ENCODE measurements at regions not wholly inside any gene's neighbourhood (a gene's known extent, or its start where the extent isn't known, plus 50 kb on each side); places are given as distances from the start of the nearest gene placed in this dataset.

DNA sequence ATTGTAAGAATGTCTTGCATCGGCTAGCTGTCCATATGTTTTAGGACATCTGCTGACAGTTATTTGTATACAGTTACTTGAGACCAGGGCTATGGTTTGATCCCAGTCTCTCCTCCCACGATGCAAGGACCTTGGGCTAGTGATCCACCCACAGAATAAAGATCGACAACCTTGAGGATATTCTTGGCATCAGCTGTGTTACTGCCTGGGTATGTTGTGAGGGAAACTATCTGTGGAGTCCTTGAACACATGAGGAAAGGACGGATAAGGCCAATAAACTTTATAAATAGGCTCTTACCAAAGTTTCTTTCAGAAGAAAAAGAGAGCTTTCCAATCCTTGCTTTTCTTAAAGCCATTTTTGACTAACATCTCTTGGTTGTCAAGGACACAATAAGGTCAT is 70.8 kb upstream of the HEY2 start:
- no peak for DNase-seq
- H3K27me3 ChIP-seq, result no peaks in the 10 kb centered on the region
- no peak overlapping the region for H3K27ac ChIP-seq
- no peaks in the 10 kb centered on the region for H3K36me3 ChIP-seq
- no peak overlapping the region for H3K4me3 ChIP-seq
- H3K4me1 ChIP-seq, result no peaks in the 10 kb centered on the region
- no peaks in the 10 kb centered on the region; the same call in 1 of the 2 replicates for H3K9me3 ChIP-seq (replicated peaks)

DNA sequence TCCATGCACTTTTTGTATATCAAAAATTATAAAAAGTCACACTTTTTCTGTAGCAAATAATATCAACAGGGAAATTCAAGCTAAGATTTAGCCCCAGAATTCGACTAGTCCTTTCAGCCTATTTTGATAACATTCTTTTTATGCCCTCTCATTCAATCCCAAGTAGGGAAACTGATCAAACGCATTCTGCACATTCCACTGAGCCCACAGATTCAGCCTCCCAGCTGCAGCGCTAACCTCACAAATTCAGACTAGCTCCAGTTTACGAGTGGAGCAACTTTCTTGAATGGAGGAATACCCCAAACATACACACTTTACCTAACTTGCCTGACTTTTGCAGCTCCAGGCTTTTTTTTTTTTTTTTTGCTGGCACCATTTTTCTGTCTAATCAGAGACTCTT is 70.3 kb upstream of the HEY2 start:
- Histone ChIP-seq H3K4me3 (no peak overlapping the region), H3K27ac (no peak overlapping the region), H3K36me3 (no peaks in the 10 kb centered on the region), H3K9me3 (replicated peaks) (no peaks in the 10 kb centered on the region; the same call in 1 of the 2 replicates), H3K4me1 (no peaks in the 10 kb centered on the region), H3K27me3 (no peaks in the 10 kb centered on the region)
- no peak for DNase-seq

DNA sequence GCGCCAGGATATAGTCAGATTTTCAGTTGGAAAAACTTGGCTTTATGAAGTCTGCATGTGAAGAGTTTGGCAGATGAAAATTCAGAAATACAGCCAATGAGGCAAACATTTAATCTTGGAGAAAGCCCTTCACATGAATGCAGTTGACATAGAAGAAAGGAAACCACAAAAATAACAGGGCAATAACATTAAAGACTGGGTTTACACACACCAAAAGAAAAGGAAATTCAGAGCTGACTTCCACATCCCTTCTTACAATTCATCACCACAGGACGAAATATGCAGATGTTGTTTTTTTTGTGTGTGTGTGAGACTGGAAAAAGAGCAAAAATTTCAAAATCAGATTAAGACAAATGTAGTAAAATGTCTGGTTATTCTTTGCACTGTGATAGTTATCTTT is 69.8 kb upstream of the HEY2 start:
- Histone ChIP-seq H3K27ac (no peak overlapping the region), H3K4me3 (no peak overlapping the region), H3K4me1 (no peaks in the 10 kb centered on the region), H3K36me3 (no peaks in the 10 kb centered on the region), H3K9me3 (replicated peaks) (no peaks in the 10 kb centered on the region; the same call in 1 of the 2 replicates), H3K27me3 (no peaks in the 10 kb centered on the region)
- no peak for DNase-seq

DNA sequence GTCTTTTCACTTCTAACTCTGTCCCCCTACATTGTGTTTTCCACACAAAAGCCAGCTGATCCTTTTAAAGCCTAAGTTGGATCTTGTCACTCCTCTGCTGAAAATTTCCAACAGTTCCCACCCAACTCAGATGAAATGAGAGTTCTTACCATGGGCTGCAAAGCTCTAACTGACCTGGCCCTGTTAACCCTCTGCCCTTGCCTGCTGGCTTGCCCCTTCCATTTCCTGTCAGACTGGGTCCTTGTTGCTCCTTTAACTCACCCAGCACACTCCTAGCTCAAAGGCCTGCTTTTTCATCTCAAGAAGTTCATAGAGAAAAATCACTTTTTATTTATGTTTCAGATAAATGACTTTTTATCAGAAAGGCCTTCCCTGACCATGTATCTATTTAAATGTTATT is 66.5 kb upstream of the HEY2 start:
- Histone ChIP-seq H3K36me3 (no peaks in the 10 kb centered on the region), H3K27ac (no peak overlapping the region), H3K4me3 (no peak overlapping the region), H3K9me3 (replicated peaks) (no peaks in the 10 kb centered on the region; the same call in 1 of the 2 replicates), H3K4me1 (no peaks in the 10 kb centered on the region), H3K27me3 (no peaks in the 10 kb centered on the region)
- DNase-seq, result no peak

DNA sequence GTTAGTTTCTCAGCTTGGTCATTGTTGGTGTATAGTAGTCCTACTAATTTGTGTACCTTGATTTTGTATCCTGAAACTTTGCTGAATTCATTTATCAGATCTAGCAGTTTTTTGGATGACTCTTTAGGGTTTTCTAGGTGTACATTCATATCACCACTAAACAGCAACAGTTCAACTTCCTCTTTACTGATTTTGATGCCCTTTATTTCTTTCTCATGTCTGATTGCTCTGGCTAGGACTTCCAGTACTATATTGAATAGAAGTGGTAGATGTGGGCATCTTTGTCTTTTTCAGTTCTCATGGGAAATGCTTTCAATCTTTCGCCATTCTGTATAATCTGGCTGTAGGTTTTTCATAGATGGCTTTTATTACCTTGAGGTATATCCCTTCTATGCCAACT is 61.3 kb upstream of the HEY2 start:
- DNase-seq, result no peak
- no peaks in the 10 kb centered on the region for H3K9me3 ChIP-seq (replicated peaks)
- no peaks in the 10 kb centered on the region for H3K27me3 ChIP-seq
- H3K27ac ChIP-seq, result no peak overlapping the region
- no peak overlapping the region for H3K4me3 ChIP-seq
- H3K36me3 ChIP-seq, result no peaks in the 10 kb centered on the region
- H3K4me1 ChIP-seq, result no peaks in the 10 kb centered on the region

DNA sequence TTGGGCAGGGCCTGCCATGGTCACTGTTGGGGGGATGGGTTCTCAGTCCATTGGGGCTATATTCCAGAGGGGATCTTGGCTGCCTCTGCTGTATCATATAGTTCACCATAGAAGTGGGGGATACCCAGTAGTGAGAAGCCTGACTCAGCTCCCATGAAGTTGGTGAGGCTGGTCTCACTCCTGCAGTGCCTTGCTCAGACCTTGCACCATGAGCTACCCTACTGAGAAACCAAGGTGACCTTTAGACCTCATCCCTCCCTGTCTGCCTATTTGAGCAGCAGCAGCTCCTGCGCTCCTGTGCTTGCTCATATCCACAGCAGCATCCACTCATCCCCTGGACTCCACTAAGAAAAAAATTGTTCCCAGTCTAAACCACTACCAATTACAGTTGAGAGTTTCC is 56.0 kb upstream of the HEY2 start:
- Histone ChIP-seq H3K4me1 (no peaks in the 10 kb centered on the region), H3K9me3 (replicated peaks) (no peaks in the 10 kb centered on the region), H3K4me3 (no peak overlapping the region), H3K36me3 (no peaks in the 10 kb centered on the region), H3K27me3 (no peaks in the 10 kb centered on the region), H3K27ac (no peak overlapping the region)
- no peak for DNase-seq

DNA sequence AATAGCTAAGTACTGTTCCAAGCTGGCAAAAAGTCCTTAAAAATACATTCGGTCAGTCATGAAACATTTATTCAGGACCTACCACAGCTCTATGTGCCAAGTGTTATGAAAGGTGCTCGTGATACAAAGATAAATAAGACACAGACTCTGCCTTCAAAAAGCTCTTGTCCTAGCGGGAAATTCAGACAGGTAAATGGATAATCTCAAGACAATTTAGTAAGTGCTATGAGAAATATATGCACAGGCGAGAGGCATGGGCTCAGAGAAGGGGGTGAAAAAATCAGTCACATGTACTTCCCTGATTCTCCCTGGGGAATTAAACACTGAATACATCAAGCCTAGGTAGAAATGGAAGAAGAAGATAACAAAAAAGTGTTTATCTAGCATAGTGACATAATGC is 49.8 kb upstream of the HEY2 start:
- no peaks in the 10 kb centered on the region for H3K36me3 ChIP-seq
- no peaks in the 10 kb centered on the region for H3K27me3 ChIP-seq
- H3K27ac ChIP-seq, result no peak overlapping the region
- DNase-seq, result no peak
- no peaks in the 10 kb centered on the region for H3K9me3 ChIP-seq (replicated peaks)
- no peaks in the 10 kb centered on the region for H3K4me1 ChIP-seq
- H3K4me3 ChIP-seq, result no peak overlapping the region
